HepG2 (cell line): ENCODE measurements at regions not wholly inside any gene's neighbourhood (a gene's known extent, or its start where the extent isn't known, plus 50 kb on each side); places are given as distances from the start of the nearest gene placed in this dataset.

Source experiments
- ATAC-seq: fragments of 200-7000 bp; cut with Tn5 transposase; 3 replicates; pipeline ENCODE4 v1.9.1; 2020; ENCODE audit warnings: mild to moderate bottlenecking, moderate library complexity
- BruUV-seq: library from RNA; stranded (reverse); fragments of 400-500 nt; replicated peaks from 2 replicates; lab custom pipeline; 2021; lab: Mats Ljungman, UMichigan
- CTCF ChIA-PET: fragments of 300-600 bp; formaldehyde crosslinking; extraction: SDS; loops from one replicate; lab custom pipeline; 2021; ENCODE audit warnings: low total read pairs, inconsistent platforms, low intra/inter-chr PET ratio; lab: Yijun Ruan, JAX
- POLR2A ChIA-PET: fragments of 350-600 bp; sonication (Branson Sonifier 250); formaldehyde crosslinking; loops from one replicate; lab custom pipeline; 2020; ENCODE audit warnings: antibody characterized with exemption, inconsistent platforms; lab: Yijun Ruan, JAX
- DNase-seq: peaks from one replicate; pipeline ENCODE4 v3.0.0-alpha.2; 2015; ENCODE audit warnings: low spot score
- FAIRE-seq: peaks from 3 replicates; lab custom pipeline; 2011; peaks lifted over from hg19 to GRCh38; lab: Jason Lieb, UNC
- H2AFZ ChIP-seq: one replicate; pipeline ENCODE4 v1.6.1; 2011; ENCODE audit warnings: low read length, inconsistent platforms
- H3K27ac ChIP-seq: fragments of 300-600 bp; 3 replicates; pipeline ENCODE4 v1.8.0; 2011; ENCODE audit warnings: mixed run types, mild to moderate bottlenecking, mixed read lengths, low read length, inconsistent platforms; ENCODE audit not compliant: insufficient read depth; ENCODE audit errors: extremely low read length
- H3K27me3 ChIP-seq, 2 experiments: fragments of 200-600 bp in 1 of 2; 2 replicates in 1 of 2; 3 replicates in 1 of 2; pipeline versions ENCODE4 v1.6.0 to v1.8.0; 2011; ENCODE audit warnings: low read length in 2 of 2, mild to moderate bottlenecking in 2 of 2, moderate library complexity in 2 of 2, inconsistent platforms in 1 of 2; ENCODE audit not compliant: insufficient read depth in 2 of 2, control insufficient read depth in 1 of 2
- H3K36me3 ChIP-seq, 2 experiments: fragments of 200-600 bp in 1 of 2; replicated peaks in 1 of 2; 2 replicates in 1 of 2; 3 replicates in 1 of 2; pipeline versions ENCODE4 v1.5.1 to v1.8.0; 2011; ENCODE audit warnings: low read length in 2 of 2, inconsistent platforms in 1 of 2; ENCODE audit not compliant: insufficient read depth in 2 of 2, control insufficient read depth in 1 of 2
- H3K4me1 ChIP-seq: 2 replicates; pipeline ENCODE4 v1.5.1; 2012; ENCODE audit warnings: low read length, inconsistent platforms; ENCODE audit not compliant: insufficient read depth
- H3K4me2 ChIP-seq: 2 replicates; pipeline ENCODE4 v1.6.0; 2011; ENCODE audit warnings: low read depth, low read length, inconsistent platforms
- H3K4me3 ChIP-seq, 3 experiments: fragments of 200-600 bp in 1 of 3; sonication (generic), shearing (Covaris generic) in 1 of 3; replicated peaks in 1 of 3; 2 replicates each; pipeline ENCODE4 v1.5.1; 2011 to 2016; ENCODE audit warnings: low read length in 3 of 3, inconsistent platforms in 2 of 3, low read depth in 2 of 3, mild to moderate bottlenecking in 2 of 3, control low read depth in 1 of 3, mixed read lengths in 1 of 3; ENCODE audit not compliant: insufficient read depth in 1 of 3
- H3K79me2 ChIP-seq: one replicate; pipeline ENCODE4 v1.6.1; 2011; ENCODE audit warnings: low read length, inconsistent platforms; ENCODE audit not compliant: insufficient read depth
- H3K9ac ChIP-seq: 2 replicates; pipeline ENCODE4 v1.6.0; 2011; ENCODE audit warnings: mild to moderate bottlenecking, low read depth, low read length, inconsistent platforms; ENCODE audit not compliant: insufficient read depth
- H3K9me3 ChIP-seq: 2 replicates; pipeline ENCODE4 v1.5.1; 2012; ENCODE audit warnings: mild to moderate bottlenecking, low read length
- H4K20me1 ChIP-seq: 2 replicates; pipeline ENCODE4 v1.6.0; 2011; ENCODE audit warnings: inconsistent platforms, mild to moderate bottlenecking, low read length, moderate library complexity; ENCODE audit not compliant: insufficient read depth
- FOXM1 ChIP-seq: sonication (generic); formaldehyde crosslinking; IDR thresholded peaks from 2 replicates; pipeline ENCODE4 v1.5.0; 2020; ENCODE audit warnings: missing genetic modification reagents
- GTF3A ChIP-seq: sonication (generic); formaldehyde crosslinking; conservative IDR thresholded peaks from 2 replicates; pipeline ENCODE4 v1.4.0; 2020; ENCODE audit warnings: mild to moderate bottlenecking, missing genetic modification reagents
- NPAS2 ChIP-seq: sonication (generic); formaldehyde crosslinking; IDR thresholded peaks from 2 replicates; pipeline ENCODE4 v1.8.0; 2022; ENCODE audit warnings: mild to moderate bottlenecking, missing genetic modification reagents, borderline replicate concordance
- SMYD3 ChIP-seq: sonication (generic); formaldehyde crosslinking; IDR thresholded peaks from 2 replicates; pipeline ENCODE4 v1.8.1; 2023; ENCODE audit warnings: mild to moderate bottlenecking, missing genetic modification reagents
- ZNF598 ChIP-seq: sonication (generic); formaldehyde crosslinking; IDR thresholded peaks from 2 replicates; pipeline ENCODE4 v1.5.1; 2020; ENCODE audit warnings: mild to moderate bottlenecking, missing genetic modification reagents, borderline replicate concordance
- WGBS: methylation state at CpG from one replicate; pipeline ENCODE4 v1.1.6; 2017; ENCODE audit warnings: low lambda C conversion rate; 5-methylcytosine and 5-hydroxymethylcytosine counted together
- in situ Hi-C: cut with HindIII; loops from 2 replicates; pipeline ENCODE4 v1.10.0; 2017; ENCODE audit warnings: low pct_unique_long_range_greater_than_20kb; ENCODE audit not compliant: extremely low pct_ligation_motif_present
- intact Hi-C: fragments of 100-400 bp; cut with micrococcal nuclease; formaldehyde crosslinking; loops from one replicate; pipeline ENCODE4 v1.10.0; 2022; ENCODE audit not compliant: unreplicated experiment
- TF ChIP-seq, protein P1 (sequence below): sonication (generic); formaldehyde crosslinking; IDR thresholded peaks from 2 replicates; pipeline ENCODE4 v1.4.0; 2020; ENCODE audit warnings: missing genetic modification reagents

DNA sequence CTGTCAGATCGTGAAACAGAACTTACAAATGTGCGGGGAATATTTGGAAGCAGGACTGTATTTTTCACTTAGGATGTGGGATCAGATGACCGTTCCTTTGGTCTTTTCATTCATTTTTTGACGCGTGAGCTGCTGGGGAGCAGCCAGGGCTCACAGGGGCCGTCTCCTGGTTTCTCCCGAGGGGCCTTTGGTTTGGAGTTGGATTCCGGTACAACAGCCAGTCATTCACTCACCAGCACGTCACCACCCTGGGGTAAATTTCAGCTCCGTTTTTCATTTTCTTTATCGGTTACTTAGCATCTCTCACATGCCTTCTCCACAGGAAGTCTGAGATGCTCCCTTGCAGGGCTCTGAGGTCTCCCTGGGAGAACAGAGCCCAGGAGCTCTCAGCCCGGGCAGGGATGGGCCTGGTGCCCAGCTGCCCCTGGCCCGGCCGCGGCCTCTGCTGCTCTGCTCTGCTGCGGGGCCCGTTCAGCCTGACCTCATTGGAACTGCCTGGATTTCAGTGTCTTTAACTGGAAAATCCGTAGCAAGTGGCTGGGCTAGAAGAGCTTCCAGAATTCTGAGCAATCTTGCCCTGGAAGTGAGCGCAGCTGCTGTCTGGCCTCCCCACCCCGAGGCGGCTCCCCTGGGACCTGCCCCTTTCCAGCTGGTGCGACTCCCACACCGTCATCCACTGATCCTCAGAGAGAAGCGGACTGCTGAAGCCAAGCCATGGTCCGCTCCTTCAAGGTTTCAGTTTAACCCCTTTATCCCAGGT is 335.6 kb downstream of the EIPR1 start:
- DNase-seq = no peak
- no peak overlapping the region for H3K27ac ChIP-seq
- no peaks in the 10 kb centered on the region for H4K20me1 ChIP-seq
- TF ChIP-seq FOXM1 (no peak), ZNF598 (no peak), NPAS2 (CRISPR knock-in tag) (no peak), SMYD3 (CRISPR knock-in tag) (no peak), GTF3A (CRISPR knock-in tag) (no peak)
- TF ChIP-seq, protein P1, sequence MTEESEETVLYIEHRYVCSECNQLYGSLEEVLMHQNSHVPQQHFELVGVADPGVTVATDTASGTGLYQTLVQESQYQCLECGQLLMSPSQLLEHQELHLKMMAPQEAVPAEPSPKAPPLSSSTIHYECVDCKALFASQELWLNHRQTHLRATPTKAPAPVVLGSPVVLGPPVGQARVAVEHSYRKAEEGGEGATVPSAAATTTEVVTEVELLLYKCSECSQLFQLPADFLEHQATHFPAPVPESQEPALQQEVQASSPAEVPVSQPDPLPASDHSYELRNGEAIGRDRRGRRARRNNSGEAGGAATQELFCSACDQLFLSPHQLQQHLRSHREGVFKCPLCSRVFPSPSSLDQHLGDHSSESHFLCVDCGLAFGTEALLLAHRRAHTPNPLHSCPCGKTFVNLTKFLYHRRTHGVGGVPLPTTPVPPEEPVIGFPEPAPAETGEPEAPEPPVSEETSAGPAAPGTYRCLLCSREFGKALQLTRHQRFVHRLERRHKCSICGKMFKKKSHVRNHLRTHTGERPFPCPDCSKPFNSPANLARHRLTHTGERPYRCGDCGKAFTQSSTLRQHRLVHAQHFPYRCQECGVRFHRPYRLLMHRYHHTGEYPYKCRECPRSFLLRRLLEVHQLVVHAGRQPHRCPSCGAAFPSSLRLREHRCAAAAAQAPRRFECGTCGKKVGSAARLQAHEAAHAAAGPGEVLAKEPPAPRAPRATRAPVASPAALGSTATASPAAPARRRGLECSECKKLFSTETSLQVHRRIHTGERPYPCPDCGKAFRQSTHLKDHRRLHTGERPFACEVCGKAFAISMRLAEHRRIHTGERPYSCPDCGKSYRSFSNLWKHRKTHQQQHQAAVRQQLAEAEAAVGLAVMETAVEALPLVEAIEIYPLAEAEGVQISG (CRISPR knock-in tag) = no peak
- TF ChIP-seq, all 625 proteins: peak for 0
- Histone ChIP-seq H3K4me2 (no peak overlapping the region), H3K4me1 (peaks cover 24% of the 10 kb centered on the region), H3K27me3 (peaks cover 3 to 50% of the 10 kb centered on the region in 2 experiments; a peak in 4 of 5 replicates), H3K9me3 (no peaks in the 10 kb centered on the region), H3K9ac (no peak overlapping the region), H3K4me3 (no peak overlapping the region), H2AFZ (no peak overlapping the region), H3K36me3 (no peaks in the 10 kb centered on the region), H3K79me2 (no peaks in the 10 kb centered on the region)
- BruUV-seq = no TSS peak
- FAIRE-seq (no peak), ATAC-seq (no peak)
- intact Hi-C loops (no loop called here), in situ Hi-C loops (no loop called here)
- POLR2A ChIA-PET = no interaction called here
- CTCF ChIA-PET = no interaction called here
- WGBS = 60% methylated on average over 23 of the region's 25 CpGs
